Lung (tissue), 11 donors: ENCODE measurements at regions not wholly inside any gene's neighbourhood (a gene's known extent, or its start where the extent isn't known, plus 50 kb on each side); places are given as distances from the start of the nearest gene placed in this dataset.

Experiments
- ATAC-seq: fragments of 200-7000 bp; cut with Tn5 transposase; one replicate; pipeline ENCODE4 v1.9.1; 2020; ENCODE audit warnings: moderate number of reproducible peaks; ENCODE audit not compliant: insufficient read depth, low FRiP score
- DNase-seq, 3 donors: peaks; one replicate each; pipeline ENCODE4 v3.0.0-alpha.2; 2013 to 2017
- H3K27ac ChIP-seq, 2 donors: one replicate each; pipeline ENCODE4 v1.5.1; 2013; ENCODE audit warnings: mild to moderate bottlenecking in 2 of 2, moderate library complexity in 2 of 2, control low read depth in 1 of 2, inconsistent platforms in 1 of 2, low read depth in 1 of 2, low read length in 1 of 2
- H3K27me3 ChIP-seq, 3 donors: one replicate each; pipeline ENCODE4 v1.5.1; 2013; ENCODE audit warnings: low read length in 2 of 3; ENCODE audit not compliant: control insufficient read depth in 3 of 3, insufficient read depth in 3 of 3
- H3K36me3 ChIP-seq, 4 donors: one replicate each; pipeline ENCODE4 v1.5.1; 2013; ENCODE audit warnings: low read length in 4 of 4, mild to moderate bottlenecking in 1 of 4, moderate library complexity in 1 of 4; ENCODE audit not compliant: control insufficient read depth in 4 of 4, insufficient read depth in 4 of 4
- H3K4me1 ChIP-seq, 5 donors: one replicate each; pipeline ENCODE4 v1.5.1; 2013; ENCODE audit warnings: low read length in 5 of 5, mild to moderate bottlenecking in 2 of 5, moderate library complexity in 1 of 5; ENCODE audit not compliant: control insufficient read depth in 5 of 5, insufficient read depth in 5 of 5
- H3K4me3 ChIP-seq: one replicate; pipeline ENCODE4 v1.5.1; 2013; ENCODE audit warnings: mild to moderate bottlenecking, control low read depth, moderate library complexity
- H3K9ac ChIP-seq, 2 donors: one replicate each; pipeline ENCODE4 v1.5.1; 2013; ENCODE audit warnings: low read length in 2 of 2, control low read depth in 1 of 2; ENCODE audit not compliant: insufficient read depth in 1 of 2
- H3K9me3 ChIP-seq, 4 donors: one replicate each; pipeline ENCODE4 v1.5.1; 2013; ENCODE audit warnings: low read length in 3 of 4, mild to moderate bottlenecking in 1 of 4, moderate library complexity in 1 of 4; ENCODE audit not compliant: control insufficient read depth in 4 of 4, insufficient read depth in 3 of 4
- WGBS, 2 donors: extraction: QIAGEN DNeasy Blood & Tissue Kit; methylation state at CpG; one replicate each; pipeline ENCODE4 v1.1.7; 2013; 5-methylcytosine and 5-hydroxymethylcytosine counted together
- TF ChIP-seq, protein P1 (sequence below): IDR thresholded peaks from 2 replicates; pipeline ENCODE4 v1.5.1; 2012; ENCODE audit warnings: mild to moderate bottlenecking; ENCODE audit errors: control extremely low read depth, extremely low read depth
- donor health status: control.
- donor health status: control.
- donor health status: Bipolar disorder and iron deficiency.
- donor health status: healthy.
- donor health status: DM: yes; HTN: yes; CAD: no.

- H3K4me3 ChIP-seq = no peak overlapping the region
- H3K9ac ChIP-seq = no peak overlapping the region
- no peak overlapping the region for H3K27ac ChIP-seq
- WGBS, 2 donors = 92% methylated on average over 13 of the region's 13 CpGs
- no peaks in the 10 kb centered on the region for H3K27me3 ChIP-seq
- H3K36me3 ChIP-seq = no peaks in the 10 kb centered on the region
- TF ChIP-seq, protein P1, sequence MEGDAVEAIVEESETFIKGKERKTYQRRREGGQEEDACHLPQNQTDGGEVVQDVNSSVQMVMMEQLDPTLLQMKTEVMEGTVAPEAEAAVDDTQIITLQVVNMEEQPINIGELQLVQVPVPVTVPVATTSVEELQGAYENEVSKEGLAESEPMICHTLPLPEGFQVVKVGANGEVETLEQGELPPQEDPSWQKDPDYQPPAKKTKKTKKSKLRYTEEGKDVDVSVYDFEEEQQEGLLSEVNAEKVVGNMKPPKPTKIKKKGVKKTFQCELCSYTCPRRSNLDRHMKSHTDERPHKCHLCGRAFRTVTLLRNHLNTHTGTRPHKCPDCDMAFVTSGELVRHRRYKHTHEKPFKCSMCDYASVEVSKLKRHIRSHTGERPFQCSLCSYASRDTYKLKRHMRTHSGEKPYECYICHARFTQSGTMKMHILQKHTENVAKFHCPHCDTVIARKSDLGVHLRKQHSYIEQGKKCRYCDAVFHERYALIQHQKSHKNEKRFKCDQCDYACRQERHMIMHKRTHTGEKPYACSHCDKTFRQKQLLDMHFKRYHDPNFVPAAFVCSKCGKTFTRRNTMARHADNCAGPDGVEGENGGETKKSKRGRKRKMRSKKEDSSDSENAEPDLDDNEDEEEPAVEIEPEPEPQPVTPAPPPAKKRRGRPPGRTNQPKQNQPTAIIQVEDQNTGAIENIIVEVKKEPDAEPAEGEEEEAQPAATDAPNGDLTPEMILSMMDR = no peak
- ATAC-seq = no peak
- H3K4me1 ChIP-seq = no peaks in the 10 kb centered on the region
- no peak for DNase-seq
- no peaks in the 10 kb centered on the region for H3K9me3 ChIP-seq
Observed at GRCh38 chr11:32229576-32230240, 138.8 kb downstream of the RCN1 start.

- no peak for DNase-seq
Observed at GRCh38 chr11:32231909-32232493, 141.1 kb downstream of the RCN1 start.

GRCh38 chr11:32232516-32232915 lies 141.6 kb downstream of the RCN1 start:
- 96 to 99% methylated on average over 4 of the region's 4 CpGs for WGBS, 2 donors
- DNase-seq (no peak), ATAC-seq (no peak)
- Histone ChIP-seq H3K27me3 (no peaks in the 10 kb centered on the region), H3K36me3 (no peaks in the 10 kb centered on the region), H3K4me1 (no peaks in the 10 kb centered on the region), H3K4me3 (no peak overlapping the region), H3K9me3 (no peaks in the 10 kb centered on the region), H3K27ac (no peak overlapping the region), H3K9ac (no peak overlapping the region)
- TF ChIP-seq, protein P1 = no peak

More at GRCh38 chr11:32231909-32232493, 141.1 kb downstream of the RCN1 start:
- no peak for ATAC-seq
- Histone ChIP-seq H3K36me3 (no peaks in the 10 kb centered on the region), H3K9ac (no peak overlapping the region), H3K27me3 (no peaks in the 10 kb centered on the region), H3K9me3 (no peaks in the 10 kb centered on the region), H3K27ac (no peak overlapping the region), H3K4me1 (no peaks in the 10 kb centered on the region), H3K4me3 (no peak overlapping the region)
- WGBS, 2 donors = 58 to 65% methylated on average over 3 of the region's 3 CpGs
- TF ChIP-seq, protein P1 = no peak

GRCh38 chr11:32233276-32233675 lies 142.4 kb downstream of the RCN1 start:
- H3K9me3 ChIP-seq = no peaks in the 10 kb centered on the region
- no peaks in the 10 kb centered on the region for H3K36me3 ChIP-seq
- WGBS, 2 donors = 87 to 92% methylated on average over 4 of the region's 4 CpGs
- ATAC-seq = no peak
- TF ChIP-seq, protein P1 = no peak
- DNase-seq = no peak
- no peak overlapping the region for H3K4me3 ChIP-seq
- H3K4me1 ChIP-seq = no peaks in the 10 kb centered on the region
- no peak overlapping the region for H3K9ac ChIP-seq
- H3K27me3 ChIP-seq = no peaks in the 10 kb centered on the region
- H3K27ac ChIP-seq = no peak overlapping the region
